HCT116 (cell line): ENCODE measurements at regions not wholly inside any gene's neighbourhood (a gene's known extent, or its start where the extent isn't known, plus 50 kb on each side); places are given as distances from the start of the nearest gene placed in this dataset.

Source experiments
- ATAC-seq: fragments of 200-7000 bp; cut with Tn5 transposase; 2 replicates; pipeline ENCODE4 v1.9.1; 2020; ENCODE audit warnings: mild to moderate bottlenecking, moderate library complexity
- BruUV-seq: library from RNA; stranded (reverse); fragments of 400-500 nt; replicated peaks from 2 replicates; lab custom pipeline; 2021; lab: Mats Ljungman, UMichigan
- CTCF ChIA-PET: fragments of 300-600 bp; sonication (Branson Sonifier 250); formaldehyde crosslinking; loops from one replicate; lab custom pipeline; 2021; ENCODE audit warnings: antibody characterized with exemption; lab: Charles Lee
- POLR2A ChIA-PET: fragments of 300-600, 350-600 bp; sonication (Branson Sonifier 250); formaldehyde crosslinking; loops from one replicate; lab custom pipeline; 2021; ENCODE audit warnings: antibody characterized with exemption; lab: Charles Lee
- RAD21 ChIA-PET, 2 experiments: fragments of 300-600 bp; sonication (Branson Sonifier 250); formaldehyde crosslinking; loops; one replicate each; lab custom pipeline; 2023; ENCODE audit warnings: low total read pairs in 2 of 2; ENCODE audit not compliant: uncharacterized antibody in 2 of 2, unreplicated experiment in 2 of 2, low non-redundant PET in 1 of 2; lab: Charles Lee
- DNase-seq: peaks from one replicate; pipeline ENCODE4 v3.0.0-alpha.2; 2010; ENCODE audit warnings: low read depth, low spot score
- H2AFZ ChIP-seq: fragments of 200-600 bp; shearing (Covaris generic), sonication (generic); 2 replicates; pipeline ENCODE4 v1.6.1; 2017; ENCODE audit warnings: low read depth, mixed run types, mixed read lengths, antibody characterized with exemption, low read length; ENCODE audit not compliant: poor library complexity, severe bottlenecking
- H3K27ac ChIP-seq: 2 replicates; pipeline ENCODE4 v1.5.1; 2012; ENCODE audit warnings: low read depth, low read length
- H3K27me3 ChIP-seq: fragments of 200-600 bp; sonication (generic); 2 replicates; pipeline ENCODE4 v1.6.1; 2016; ENCODE audit warnings: mixed run types, low read length, mixed read lengths; ENCODE audit not compliant: insufficient read depth
- H3K36me3 ChIP-seq, 2 experiments: fragments of 200-500 bp in 1 of 2; fragments of 200-600 bp in 1 of 2; sonication (Bioruptor generic) in 1 of 2; sonication (generic) in 1 of 2; 2 replicates each; pipeline versions ENCODE4 v1.5.1 to v1.6.1; 2014 to 2016; ENCODE audit warnings: low read length in 2 of 2, inconsistent platforms in 1 of 2, mixed read lengths in 1 of 2, mixed run types in 1 of 2; ENCODE audit not compliant: insufficient read depth in 2 of 2, control insufficient read depth in 1 of 2
- H3K4me1 ChIP-seq, 2 experiments: fragments of 200-600 bp in 1 of 2; sonication (generic) in 1 of 2; 2 replicates each; pipeline versions ENCODE4 v1.5.1 to v1.6.1; 2012 to 2017; ENCODE audit warnings: low read length in 2 of 2, inconsistent platforms in 1 of 2, mild to moderate bottlenecking in 1 of 2, mixed read lengths in 1 of 2, mixed run types in 1 of 2, moderate library complexity in 1 of 2; ENCODE audit not compliant: insufficient read depth in 2 of 2, control insufficient read depth in 1 of 2
- H3K4me2 ChIP-seq: fragments of 200-600 bp; sonication (generic); 2 replicates; pipeline ENCODE4 v1.6.1; 2017; ENCODE audit warnings: mixed run types, low read length, mixed read lengths
- H3K4me3 ChIP-seq, 2 experiments: fragments of 200-600 bp in 1 of 2; sonication (generic) in 1 of 2; replicated peaks in 1 of 2; 2 replicates each; pipeline ENCODE4 v1.5.1; 2011 to 2016; ENCODE audit warnings: low read length in 2 of 2, control low read depth in 1 of 2, low read depth in 1 of 2, mild to moderate bottlenecking in 1 of 2, mixed read lengths in 1 of 2, mixed run types in 1 of 2
- H3K79me2 ChIP-seq: fragments of 200-600 bp; sonication (generic); 2 replicates; pipeline ENCODE4 v1.6.1; 2017; ENCODE audit warnings: mild to moderate bottlenecking, mixed run types, low read length, moderate library complexity, mixed read lengths; ENCODE audit not compliant: insufficient read depth
- H3K9ac ChIP-seq: fragments of 200-600 bp; sonication (generic); 2 replicates; pipeline ENCODE4 v1.6.1; 2016; ENCODE audit warnings: low read length, mixed read lengths
- H3K9me2 ChIP-seq: fragments of 200-600 bp; sonication (generic), shearing (Covaris generic); 2 replicates; pipeline ENCODE4 v1.6.1; 2017; ENCODE audit warnings: mixed run types, mild to moderate bottlenecking, moderate library complexity; ENCODE audit not compliant: insufficient read depth
- H3K9me3 ChIP-seq, 2 experiments: fragments of 200-500 bp in 1 of 2; fragments of 200-600 bp in 1 of 2; sonication (Bioruptor generic) in 1 of 2; sonication (generic) in 1 of 2; 2 replicates each; pipeline ENCODE4 v1.6.1; 2014 to 2017; ENCODE audit warnings: low read length in 2 of 2, mixed read lengths in 2 of 2, inconsistent platforms in 1 of 2, low read depth in 1 of 2, mild to moderate bottlenecking in 1 of 2, mixed run types in 1 of 2, moderate library complexity in 1 of 2; ENCODE audit not compliant: control insufficient read depth in 1 of 2, insufficient read depth in 1 of 2
- H4K20me1 ChIP-seq: fragments of 200-600 bp; sonication (generic), shearing (Covaris generic); 2 replicates; pipeline ENCODE4 v1.6.1; 2017; ENCODE audit warnings: mixed run types, mild to moderate bottlenecking, moderate library complexity; ENCODE audit not compliant: insufficient read depth
- ATF3 ChIP-seq: IDR thresholded peaks from 2 replicates; pipeline ENCODE4 v1.6.1; 2012
- CBX3 ChIP-seq: IDR thresholded peaks from 2 replicates; pipeline ENCODE4 v1.6.1; 2012; ENCODE audit warnings: low read depth
- CEBPB ChIP-seq: IDR thresholded peaks from 2 replicates; pipeline ENCODE4 v1.6.1; 2012; ENCODE audit warnings: low read depth
- ELF1 ChIP-seq: IDR thresholded peaks from 2 replicates; pipeline ENCODE4 v1.6.1; 2012; ENCODE audit warnings: low read depth, borderline replicate concordance
- EZH2 ChIP-seq: fragments of 200-600 bp; sonication (generic); IDR thresholded peaks from 2 replicates; pipeline ENCODE4 v1.6.1; 2017; ENCODE audit warnings: antibody characterized with exemption, mixed run types
- FOSL1 ChIP-seq: IDR thresholded peaks from 2 replicates; pipeline ENCODE4 v1.6.1; 2012; ENCODE audit warnings: low read depth
- JUND ChIP-seq: IDR thresholded peaks from 2 replicates; pipeline ENCODE4 v1.6.1; 2012
- POLR2A ChIP-seq: IDR thresholded peaks from 2 replicates; pipeline ENCODE4 v1.7.0; 2011; ENCODE audit warnings: borderline replicate concordance; ENCODE audit not compliant: insufficient read depth, insufficient read length; ENCODE audit errors: extremely low read depth
- POLR2AphosphoS5 ChIP-seq: IDR thresholded peaks from 2 replicates; pipeline ENCODE4 v1.6.1; 2011; ENCODE audit warnings: mild to moderate bottlenecking, low read depth, low read length, moderate library complexity
- RAD21 ChIP-seq: IDR thresholded peaks from 2 replicates; pipeline ENCODE4 v1.6.1; 2012; ENCODE audit warnings: low read depth, mild to moderate bottlenecking
- REST ChIP-seq: IDR thresholded peaks from 2 replicates; pipeline ENCODE4 v1.6.1; 2012; ENCODE audit warnings: low read depth
- SIN3A ChIP-seq: IDR thresholded peaks from 2 replicates; pipeline ENCODE4 v1.6.1; 2012; ENCODE audit warnings: low read depth
- SP1 ChIP-seq: IDR thresholded peaks from 2 replicates; pipeline ENCODE4 v1.6.1; 2012; ENCODE audit warnings: low read depth
- TCF7L2 ChIP-seq: IDR thresholded peaks from 2 replicates; pipeline ENCODE4 v1.7.0; 2011; ENCODE audit warnings: borderline replicate concordance, inconsistent platforms; ENCODE audit not compliant: insufficient read depth, insufficient read length; ENCODE audit errors: extremely low read depth
- ZFX ChIP-seq: fragments of 450-650 bp; IDR thresholded peaks from 2 replicates; pipeline ENCODE4 v1.6.1; 2017
- ZNF274 ChIP-seq: fragments of 200-500 bp; sonication (Bioruptor generic); IDR thresholded peaks from 2 replicates; pipeline ENCODE4 v1.6.1; 2014; ENCODE audit warnings: mild to moderate bottlenecking, low read depth, low read length, inconsistent platforms
- intact Hi-C: fragments of 100-400 bp; cut with micrococcal nuclease; formaldehyde crosslinking; loops from 2 replicates; pipeline ENCODE4 v1.10.0; 2022
- TF ChIP-seq, protein P1 (sequence below): IDR thresholded peaks from 2 replicates; pipeline ENCODE4 v1.6.1; 2011; ENCODE audit warnings: mild to moderate bottlenecking, low read length, moderate library complexity; ENCODE audit not compliant: insufficient replicate concordance; ENCODE audit errors: extremely low read depth
- TF ChIP-seq, protein P2 (sequence below): IDR thresholded peaks from 2 replicates; pipeline ENCODE4 v1.6.1; 2012
- TF ChIP-seq, protein P3 (sequence below), 3 experiments: fragments of 200-600 bp in 1 of 3; sonication (generic) in 1 of 3; IDR thresholded peaks in 2 of 3; conservative IDR thresholded peaks in 1 of 3; 2 replicates each; pipeline ENCODE4 v1.5.1; 2012 to 2017; ENCODE audit warnings: low read depth in 2 of 3, low read length in 2 of 3, antibody characterized with exemption in 1 of 3, borderline replicate concordance in 1 of 3, control low read depth in 1 of 3, mild to moderate bottlenecking in 1 of 3, mixed read lengths in 1 of 3, mixed run types in 1 of 3, moderate library complexity in 1 of 3; ENCODE audit not compliant: insufficient read depth in 1 of 3

DNA sequence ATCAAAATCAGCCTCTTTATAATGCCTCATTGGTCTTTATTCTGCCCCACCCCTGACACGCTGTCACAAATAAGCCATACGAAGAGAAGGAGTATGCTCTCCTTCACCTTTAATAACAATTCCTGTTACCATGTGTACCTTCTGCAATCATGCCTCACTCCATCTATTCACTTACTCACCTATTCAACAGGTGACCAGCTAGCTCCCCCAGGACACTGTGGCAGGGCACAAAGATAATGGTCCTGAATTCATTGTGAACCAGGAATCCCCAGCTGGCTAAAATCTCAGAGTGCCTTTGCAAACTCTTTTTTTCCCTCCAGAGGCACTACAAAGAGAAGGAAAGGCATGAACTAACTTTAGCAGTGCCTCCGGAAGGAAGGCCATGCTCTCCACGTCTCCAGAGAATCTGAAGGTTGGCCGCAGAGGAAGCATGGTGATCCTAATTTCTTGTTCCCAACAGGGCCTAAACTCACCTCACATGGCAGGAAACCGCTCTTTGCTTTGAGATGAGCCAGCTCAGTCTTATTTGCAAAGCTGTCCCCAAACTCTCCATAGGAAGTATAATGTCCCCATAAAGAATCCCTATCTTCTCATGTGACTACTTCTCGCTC lies 590.3 kb downstream of the BUD13 start:
- no peak overlapping the region for H3K27ac ChIP-seq

More for the DNA sequence above, 590.3 kb downstream of the BUD13 start:
- Histone ChIP-seq H3K9me3 (no peaks in the 10 kb centered on the region), H3K36me3 (no peaks in the 10 kb centered on the region), H3K27me3 (no peaks in the 10 kb centered on the region), H3K9me2 (no peaks in the 10 kb centered on the region), H3K4me2 (no peak overlapping the region), H3K4me3 (no peak overlapping the region), H3K9ac (no peak overlapping the region), H4K20me1 (no peaks in the 10 kb centered on the region), H3K79me2 (no peaks in the 10 kb centered on the region)
- ATAC-seq (no peak), DNase-seq (no peak)
- ChIA-PET POLR2A (no interaction called here), RAD21 (no interaction called here), CTCF (no interaction called here)
- BruUV-seq: no TSS peak
- intact Hi-C loops: no loop called here
- TF ChIP-seq ZFX (no peak), CEBPB (no peak), ZNF274 (no peak), SIN3A (no peak), SP1 (no peak), FOSL1 (no peak), EZH2 (no peak), REST (no peak), ATF3 (no peak), POLR2AphosphoS5 (no peak), CBX3 (no peak), POLR2A (no peak), RAD21 (no peak), ELF1 (no peak), TCF7L2 (no peak), JUND (no peak)
- TF ChIP-seq, protein P1, sequence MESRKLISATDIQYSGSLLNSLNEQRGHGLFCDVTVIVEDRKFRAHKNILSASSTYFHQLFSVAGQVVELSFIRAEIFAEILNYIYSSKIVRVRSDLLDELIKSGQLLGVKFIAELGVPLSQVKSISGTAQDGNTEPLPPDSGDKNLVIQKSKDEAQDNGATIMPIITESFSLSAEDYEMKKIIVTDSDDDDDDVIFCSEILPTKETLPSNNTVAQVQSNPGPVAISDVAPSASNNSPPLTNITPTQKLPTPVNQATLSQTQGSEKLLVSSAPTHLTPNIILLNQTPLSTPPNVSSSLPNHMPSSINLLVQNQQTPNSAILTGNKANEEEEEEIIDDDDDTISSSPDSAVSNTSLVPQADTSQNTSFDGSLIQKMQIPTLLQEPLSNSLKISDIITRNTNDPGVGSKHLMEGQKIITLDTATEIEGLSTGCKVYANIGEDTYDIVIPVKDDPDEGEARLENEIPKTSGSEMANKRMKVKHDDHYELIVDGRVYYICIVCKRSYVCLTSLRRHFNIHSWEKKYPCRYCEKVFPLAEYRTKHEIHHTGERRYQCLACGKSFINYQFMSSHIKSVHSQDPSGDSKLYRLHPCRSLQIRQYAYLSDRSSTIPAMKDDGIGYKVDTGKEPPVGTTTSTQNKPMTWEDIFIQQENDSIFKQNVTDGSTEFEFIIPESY: no peak
- TF ChIP-seq, protein P2, sequence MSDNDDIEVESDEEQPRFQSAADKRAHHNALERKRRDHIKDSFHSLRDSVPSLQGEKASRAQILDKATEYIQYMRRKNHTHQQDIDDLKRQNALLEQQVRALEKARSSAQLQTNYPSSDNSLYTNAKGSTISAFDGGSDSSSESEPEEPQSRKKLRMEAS: no peak
- TF ChIP-seq, protein P3, sequence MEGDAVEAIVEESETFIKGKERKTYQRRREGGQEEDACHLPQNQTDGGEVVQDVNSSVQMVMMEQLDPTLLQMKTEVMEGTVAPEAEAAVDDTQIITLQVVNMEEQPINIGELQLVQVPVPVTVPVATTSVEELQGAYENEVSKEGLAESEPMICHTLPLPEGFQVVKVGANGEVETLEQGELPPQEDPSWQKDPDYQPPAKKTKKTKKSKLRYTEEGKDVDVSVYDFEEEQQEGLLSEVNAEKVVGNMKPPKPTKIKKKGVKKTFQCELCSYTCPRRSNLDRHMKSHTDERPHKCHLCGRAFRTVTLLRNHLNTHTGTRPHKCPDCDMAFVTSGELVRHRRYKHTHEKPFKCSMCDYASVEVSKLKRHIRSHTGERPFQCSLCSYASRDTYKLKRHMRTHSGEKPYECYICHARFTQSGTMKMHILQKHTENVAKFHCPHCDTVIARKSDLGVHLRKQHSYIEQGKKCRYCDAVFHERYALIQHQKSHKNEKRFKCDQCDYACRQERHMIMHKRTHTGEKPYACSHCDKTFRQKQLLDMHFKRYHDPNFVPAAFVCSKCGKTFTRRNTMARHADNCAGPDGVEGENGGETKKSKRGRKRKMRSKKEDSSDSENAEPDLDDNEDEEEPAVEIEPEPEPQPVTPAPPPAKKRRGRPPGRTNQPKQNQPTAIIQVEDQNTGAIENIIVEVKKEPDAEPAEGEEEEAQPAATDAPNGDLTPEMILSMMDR (IDR thresholded peaks at IDR 0.05 in 2 of 3, conservative IDR thresholded peaks at IDR 0.05 in 1 of 3; ENCODE audit: borderline replicate concordance in 1 of 3, insufficient read depth in 1 of 3, low read depth in 2 of 3, low read length in 2 of 3): no peak
- TF ChIP-seq, all 23 proteins: peak for 0
- H3K4me1 ChIP-seq: no peaks in the 10 kb centered on the region
- no peak overlapping the region for H2AFZ ChIP-seq
